22Rv1 (cell line): ENCODE measurements at regions not wholly inside any gene's neighbourhood (a gene's known extent, or its start where the extent isn't known, plus 50 kb on each side); places are given as distances from the start of the nearest gene placed in this dataset.

Experiments used
- H3K27ac ChIP-seq: fragments of 450-650 bp; 2 replicates; pipeline ENCODE4 v1.5.1; 2017
- ZFX ChIP-seq: fragments of 450-650 bp; IDR thresholded peaks from 2 replicates; pipeline ENCODE4 v1.6.1; 2017; ENCODE audit warnings: antibody characterized with exemption, borderline replicate concordance
- TF ChIP-seq, protein P1 (sequence below): fragments of 450-650 bp; IDR thresholded peaks from 2 replicates; pipeline ENCODE4 v1.5.1; 2017; ENCODE audit warnings: mild to moderate bottlenecking

DNA sequence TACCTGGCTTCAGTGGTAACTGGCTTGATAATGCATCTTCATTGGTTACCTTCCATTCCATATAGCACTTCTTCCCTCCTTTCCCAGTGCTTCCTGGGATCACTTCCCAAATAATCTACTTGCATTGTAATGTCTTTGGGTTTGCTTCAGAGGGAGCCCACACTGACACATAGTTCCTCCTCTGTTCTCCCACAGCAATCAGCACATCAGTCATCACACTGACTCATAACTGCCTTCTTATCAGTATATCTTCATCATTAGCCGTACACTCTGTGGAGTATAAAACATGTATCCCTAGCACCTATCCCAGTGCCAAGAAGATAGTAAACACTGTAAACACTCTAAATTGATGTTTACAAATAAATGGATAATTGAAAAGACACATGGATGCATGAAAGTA is 91.4 kb upstream of the SCN10A start:
- no peak for TF ChIP-seq ZFX
- TF ChIP-seq, protein P1, sequence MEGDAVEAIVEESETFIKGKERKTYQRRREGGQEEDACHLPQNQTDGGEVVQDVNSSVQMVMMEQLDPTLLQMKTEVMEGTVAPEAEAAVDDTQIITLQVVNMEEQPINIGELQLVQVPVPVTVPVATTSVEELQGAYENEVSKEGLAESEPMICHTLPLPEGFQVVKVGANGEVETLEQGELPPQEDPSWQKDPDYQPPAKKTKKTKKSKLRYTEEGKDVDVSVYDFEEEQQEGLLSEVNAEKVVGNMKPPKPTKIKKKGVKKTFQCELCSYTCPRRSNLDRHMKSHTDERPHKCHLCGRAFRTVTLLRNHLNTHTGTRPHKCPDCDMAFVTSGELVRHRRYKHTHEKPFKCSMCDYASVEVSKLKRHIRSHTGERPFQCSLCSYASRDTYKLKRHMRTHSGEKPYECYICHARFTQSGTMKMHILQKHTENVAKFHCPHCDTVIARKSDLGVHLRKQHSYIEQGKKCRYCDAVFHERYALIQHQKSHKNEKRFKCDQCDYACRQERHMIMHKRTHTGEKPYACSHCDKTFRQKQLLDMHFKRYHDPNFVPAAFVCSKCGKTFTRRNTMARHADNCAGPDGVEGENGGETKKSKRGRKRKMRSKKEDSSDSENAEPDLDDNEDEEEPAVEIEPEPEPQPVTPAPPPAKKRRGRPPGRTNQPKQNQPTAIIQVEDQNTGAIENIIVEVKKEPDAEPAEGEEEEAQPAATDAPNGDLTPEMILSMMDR, result no peak
- H3K27ac ChIP-seq, result no peak overlapping the region

DNA sequence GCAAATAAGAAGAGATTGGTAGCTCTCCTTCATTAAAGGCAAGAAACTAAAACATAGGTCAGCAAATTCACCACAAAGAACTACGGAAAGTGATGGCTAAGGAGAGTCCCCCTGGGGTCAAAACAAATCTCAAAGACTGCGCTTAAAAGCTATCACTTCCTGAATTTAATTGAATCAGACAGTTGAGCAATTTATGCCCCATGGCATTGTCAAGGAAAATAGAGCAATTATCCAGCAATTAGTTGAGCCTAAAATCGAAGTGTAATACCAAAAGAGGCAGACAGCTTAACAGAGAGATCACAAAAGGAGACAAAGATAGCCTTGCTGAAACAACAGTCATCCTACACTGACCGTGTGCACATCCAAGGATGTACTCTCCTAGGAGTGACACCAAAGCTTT is 74.4 kb upstream of the SCN10A start:
- H3K27ac ChIP-seq, result no peak overlapping the region
- TF ChIP-seq, protein P1, result no peak
- no peak for TF ChIP-seq ZFX

DNA sequence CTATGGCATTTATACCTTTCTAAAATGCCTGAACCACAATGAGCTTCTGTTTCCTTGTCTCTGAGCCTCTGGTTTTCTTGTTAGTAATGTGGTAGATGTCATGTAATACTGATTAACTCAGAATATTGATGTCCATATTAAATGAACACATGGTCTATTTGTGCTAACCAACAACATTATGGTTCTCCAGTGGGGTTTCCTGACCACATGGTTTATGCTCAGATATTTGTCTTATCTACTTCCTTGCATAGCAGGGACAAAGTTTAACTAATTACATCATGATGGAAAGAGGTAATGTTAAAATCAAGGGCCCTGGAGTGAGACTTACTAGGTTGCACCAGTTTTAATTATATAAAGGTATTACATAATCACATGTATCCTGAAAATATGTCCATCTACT is 62.6 kb upstream of the SCN10A start:
- H3K27ac ChIP-seq, result no peak overlapping the region
- no peak for TF ChIP-seq ZFX
- TF ChIP-seq, protein P1, result no peak
